LHCN-M2 (cell line): ENCODE measurements at regions not wholly inside any gene's neighbourhood (a gene's known extent, or its start where the extent isn't known, plus 50 kb on each side); places are given as distances from the start of the nearest gene placed in this dataset.
"Not testable (repeated sequence)": the region's sequence is repeated elsewhere in the genome, so short reads cannot be mapped to it uniquely, and the experiment has no call there.

Experiments
- DNase-seq: peaks from one replicate; pipeline ENCODE4 v3.0.0-alpha.2; 2012; ENCODE audit warnings: low read depth

- DNase-seq: no peak
Observed at GRCh38 chr6:14987490-14987889, 258.4 kb upstream of the JARID2 start.

GRCh38 chr6:14992382-14992781, 253.5 kb upstream of the JARID2 start:
- no peak for DNase-seq

GRCh38 chr6:14995208-14995607, 250.7 kb upstream of the JARID2 start:
- no peak for DNase-seq

GRCh38 chr6:14995966-14996602, 249.8 kb upstream of the JARID2 start:
- DNase-seq: no peak

- DNase-seq: no peak
Observed at GRCh38 chr6:14996892-14997291, 249.0 kb upstream of the JARID2 start.

- no peak for DNase-seq
Observed at GRCh38 chr6:14997507-14997906, 248.4 kb upstream of the JARID2 start.

- DNase-seq: no peak
Observed at GRCh38 chr6:14999106-14999505, 246.8 kb upstream of the JARID2 start.

GRCh38 chr6:15001326-15001910, 244.5 kb upstream of the JARID2 start:
- no peak for DNase-seq

GRCh38 chr6:15008269-15008668, 237.6 kb upstream of the JARID2 start:
- no peak for DNase-seq

- no peak for DNase-seq
Observed at GRCh38 chr6:15014958-15015357, 230.9 kb upstream of the JARID2 start.

GRCh38 chr6:15016813-15017212, 229.1 kb upstream of the JARID2 start:
- no peak for DNase-seq

- DNase-seq: no peak
Observed at GRCh38 chr6:15017261-15017660, 228.6 kb upstream of the JARID2 start.

GRCh38 chr6:15017803-15018202, 228.1 kb upstream of the JARID2 start:
- no peak for DNase-seq

- DNase-seq: no peak
Observed at GRCh38 chr6:15020119-15020770, 225.6 kb upstream of the JARID2 start.

GRCh38 chr6:15021074-15021473, 224.8 kb upstream of the JARID2 start:
- DNase-seq: no peak

GRCh38 chr6:15023018-15023417, 222.9 kb upstream of the JARID2 start:
- DNase-seq: not testable (repeated sequence)

GRCh38 chr6:15023448-15023847, 222.4 kb upstream of the JARID2 start:
- no peak for DNase-seq

GRCh38 chr6:15025446-15025845, 220.4 kb upstream of the JARID2 start:
- no peak for DNase-seq

- no peak for DNase-seq
Observed at GRCh38 chr6:15026832-15027231, 219.0 kb upstream of the JARID2 start.

GRCh38 chr6:15027472-15027871, 218.4 kb upstream of the JARID2 start:
- DNase-seq: no peak

- no peak for DNase-seq
Observed at GRCh38 chr6:15032015-15032414, 213.9 kb upstream of the JARID2 start.

- no peak for DNase-seq
Observed at GRCh38 chr6:15033850-15034203, 212.0 kb upstream of the JARID2 start.

- no peak for DNase-seq
Observed at GRCh38 chr6:15036690-15037245, 209.1 kb upstream of the JARID2 start.
